GM13977 (cell line): ENCODE measurements at regions not wholly inside any gene's neighbourhood (a gene's known extent, or its start where the extent isn't known, plus 50 kb on each side); places are given as distances from the start of the nearest gene placed in this dataset.
A peak's percentile ranks its signal among the peaks of the same experiment; 100 is the strongest.

Source experiments
- DNase-seq: peaks from one replicate; pipeline ENCODE4 v3.0.0; 2012; ENCODE audit warnings: low spot score
- CTCF ChIP-seq: IDR thresholded peaks from 2 replicates; pipeline ENCODE4 v1.5.1; 2012; ENCODE audit warnings: mild to moderate bottlenecking, control low read depth; ENCODE audit not compliant: insufficient read depth; ENCODE audit errors: extremely low read depth, missing control alignments
- in situ Hi-C: fragments of 300-500 bp; cut with MboI; formaldehyde crosslinking; loops from one replicate; pipeline ENCODE4 v1.12.0; 2022; ENCODE audit warnings: low sequenced_read_pairs, low pct_unique_long_range_greater_than_20kb, mixed read lengths, inconsistent platforms; ENCODE audit not compliant: unreplicated experiment

GRCh38 chr4:25524663-25525062 is 131.0 kb upstream of the SLC34A2 start:
- no peak for TF ChIP-seq CTCF
- no peak for DNase-seq
- in situ Hi-C loops, result no loop called here

- in situ Hi-C loops, result no loop called here
- DNase-seq, result no peak
- no peak for TF ChIP-seq CTCF
Observed at GRCh38 chr4:25525896-25526295, 129.8 kb upstream of the SLC34A2 start.

- in situ Hi-C loops, result no loop called here
- no peak for TF ChIP-seq CTCF
- no peak for DNase-seq
Observed at GRCh38 chr4:25527034-25527433, 128.6 kb upstream of the SLC34A2 start.

GRCh38 chr4:25528391-25528790 is 127.3 kb upstream of the SLC34A2 start:
- TF ChIP-seq CTCF, result no peak
- DNase-seq, result no peak
- in situ Hi-C loops, result no loop called here

- DNase-seq, result no peak
- TF ChIP-seq CTCF, result peak; percentile 20
- in situ Hi-C loops, result no loop called here
Observed at GRCh38 chr4:25531272-25531671, 124.4 kb upstream of the SLC34A2 start.

GRCh38 chr4:25532591-25532990 is 123.1 kb upstream of the SLC34A2 start:
- DNase-seq, result no peak
- no peak for TF ChIP-seq CTCF
- in situ Hi-C loops, result no loop called here

- no peak for TF ChIP-seq CTCF
- no peak for DNase-seq
- in situ Hi-C loops, result no loop called here
Observed at GRCh38 chr4:25533256-25533655, 122.4 kb upstream of the SLC34A2 start.
